A549 (cell line): ENCODE measurements at regions not wholly inside any gene's neighbourhood (a gene's known extent, or its start where the extent isn't known, plus 50 kb on each side); places are given as distances from the start of the nearest gene placed in this dataset.

Experiments used
- ATAC-seq, 2 experiments: fragments of 200-7000 bp in 1 of 2; fragments of >200 bp in 1 of 2; cut with Nextera tagmentation in 1 of 2; cut with Tn5 transposase in 1 of 2; 3 replicates each; pipeline versions ENCODE4 v1.8.0 to v1.9.1; 2018 to 2020; ENCODE audit warnings: mild to moderate bottlenecking in 1 of 2, moderate library complexity in 1 of 2
- CTCF ChIA-PET: fragments of 300-600 bp; sonication (Branson Sonifier 250); formaldehyde crosslinking; extraction: SDS; loops from one replicate; lab custom pipeline; 2021; ENCODE audit warnings: antibody characterized with exemption, inconsistent platforms; lab: Yijun Ruan, JAX
- POLR2A ChIA-PET: fragments of 350-600 bp; formaldehyde crosslinking; extraction: SDS; loops from one replicate; lab custom pipeline; 2021; ENCODE audit warnings: antibody characterized with exemption, inconsistent platforms; lab: Yijun Ruan, JAX
- DNase-seq, 2 experiments: peaks; one replicate each; pipeline versions ENCODE4 v3.0.0 to v3.0.0-alpha.2; 2011 to 2016; ENCODE audit warnings: low read depth in 1 of 2, low spot score in 1 of 2
- FAIRE-seq: peaks from 2 replicates; lab custom pipeline; 2011; peaks lifted over from hg19 to GRCh38; lab: Jason Lieb, UNC
- H3K27ac ChIP-seq, 2 experiments: fragments of >200 bp; sonication (Bioruptor Twin); formaldehyde crosslinking; 3 replicates each; pipeline ENCODE4 v1.5.1; 2016 to 2017
- H3K4me1 ChIP-seq: fragments of >200 bp; sonication (Bioruptor Twin); formaldehyde crosslinking; 3 replicates; pipeline ENCODE4 v1.6.1; 2016
- H3K4me2 ChIP-seq: fragments of >200 bp; sonication (Bioruptor Twin); formaldehyde crosslinking; 3 replicates; pipeline ENCODE4 v1.6.1; 2016
- H3K4me3 ChIP-seq: fragments of >200 bp; sonication (Bioruptor Twin); formaldehyde crosslinking; 3 replicates; pipeline ENCODE4 v1.5.1; 2016
- H3K9me3 ChIP-seq: fragments of >200 bp; sonication (Bioruptor Twin); formaldehyde crosslinking; 3 replicates; pipeline ENCODE4 v1.6.1; 2016
- EP300 ChIP-seq, 2 experiments: fragments of >200 bp; sonication (Bioruptor Twin); formaldehyde crosslinking; IDR thresholded peaks; 2 replicates in 1 of 2; 3 replicates in 1 of 2; pipeline ENCODE4 v1.6.1; 2016 to 2017
- FOSB ChIP-seq: fragments of 250-450 bp; sonication (Bioruptor Pico); IDR thresholded peaks from 2 replicates; pipeline ENCODE4 v1.5.0; 2020; ENCODE audit warnings: mild to moderate bottlenecking, moderate library complexity
- FOSL2 ChIP-seq, 2 experiments: fragments of 450-650 bp in 1 of 2; fragments of >200 bp in 1 of 2; sonication (Bioruptor Twin) in 1 of 2; formaldehyde crosslinking; IDR thresholded peaks; 2 replicates each; pipeline versions ENCODE4 v1.5.0 to v1.6.1; 2016 to 2020; ENCODE audit warnings: mild to moderate bottlenecking in 1 of 2, moderate library complexity in 1 of 2
- GATA3 ChIP-seq: IDR thresholded peaks from 2 replicates; pipeline ENCODE4 v1.6.1; 2012; ENCODE audit warnings: borderline replicate concordance
- HDAC2 ChIP-seq: fragments of 200-600 bp; sonication (generic); IDR thresholded peaks from 2 replicates; pipeline ENCODE4 v1.6.1; 2016
- HOXB13 ChIP-seq: fragments of 250-450 bp; sonication (Bioruptor Pico); IDR thresholded peaks from 2 replicates; pipeline ENCODE4 v1.5.0; 2020; ENCODE audit warnings: low read depth, mild to moderate bottlenecking, moderate library complexity
- JUNB ChIP-seq: fragments of >200 bp; sonication (Bioruptor Twin); formaldehyde crosslinking; IDR thresholded peaks from 2 replicates; pipeline ENCODE4 v1.6.1; 2016
- KDM1A ChIP-seq: fragments of 200-600 bp; sonication (generic); IDR thresholded peaks from 2 replicates; pipeline ENCODE4 v1.6.1; 2016; ENCODE audit warnings: low read depth, mild to moderate bottlenecking
- MAZ ChIP-seq: fragments of 150-350 bp; IDR thresholded peaks from 2 replicates; pipeline ENCODE4 v1.6.1; 2014; ENCODE audit warnings: antibody characterized with exemption, low read depth, low read length, borderline replicate concordance
- MYC ChIP-seq: IDR thresholded peaks from 2 replicates; pipeline ENCODE4 v1.6.1; 2012; ENCODE audit warnings: mild to moderate bottlenecking, inconsistent platforms, low read length, improper control_type of control experiment, borderline replicate concordance
- NPAS2 ChIP-seq: fragments of 250-450 bp; sonication (Bioruptor Pico); IDR thresholded peaks from 2 replicates; pipeline ENCODE4 v1.8.0; 2022; ENCODE audit warnings: mild to moderate bottlenecking, moderate library complexity, borderline replicate concordance
- NR3C1 ChIP-seq: fragments of >200 bp; sonication (Bioruptor Twin); formaldehyde crosslinking; IDR thresholded peaks from 3 replicates; pipeline ENCODE4 v1.6.1; 2017
- POLR2AphosphoS2 ChIP-seq: conservative IDR thresholded peaks from 2 replicates; pipeline ENCODE4 v1.6.1; 2012; ENCODE audit warnings: low read length, improper control_type of control experiment, inconsistent platforms
- RAD21 ChIP-seq, 2 experiments: fragments of >200 bp in 1 of 2; sonication (Bioruptor Twin) in 1 of 2; formaldehyde crosslinking in 1 of 2; IDR thresholded peaks in 1 of 2; conservative IDR thresholded peaks in 1 of 2; 2 replicates in 1 of 2; 3 replicates in 1 of 2; pipeline ENCODE4 v1.6.1; 2012 to 2018; ENCODE audit warnings: inconsistent platforms in 1 of 2
- RARB ChIP-seq: fragments of 250-450 bp; sonication (Bioruptor Pico); IDR thresholded peaks from 2 replicates; pipeline ENCODE4 v1.8.0; 2021; ENCODE audit warnings: mild to moderate bottlenecking, moderate library complexity
- RFX5 ChIP-seq: fragments of 450-650 bp; IDR thresholded peaks from 2 replicates; pipeline ENCODE4 v1.7.1; 2014; ENCODE audit warnings: antibody characterized with exemption, mild to moderate bottlenecking, moderate library complexity
- RNF2 ChIP-seq: fragments of 200-600 bp; sonication (generic); IDR thresholded peaks from 2 replicates; pipeline ENCODE4 v1.6.1; 2016; ENCODE audit warnings: low read depth, mild to moderate bottlenecking, antibody characterized with exemption, moderate library complexity, borderline replicate concordance
- SREBF2 ChIP-seq: fragments of 450-650 bp; IDR thresholded peaks from 2 replicates; pipeline ENCODE4 v1.6.1; 2014; ENCODE audit warnings: mild to moderate bottlenecking, moderate library complexity
- ZC3H11A ChIP-seq: fragments of 450-650 bp; IDR thresholded peaks from 2 replicates; pipeline ENCODE4 v1.6.1; 2014; ENCODE audit warnings: antibody characterized with exemption, mild to moderate bottlenecking
- ZNF302 ChIP-seq: fragments of 250-450 bp; sonication (Bioruptor Pico); IDR thresholded peaks from 2 replicates; pipeline ENCODE4 v1.9.0; 2021; ENCODE audit warnings: inconsistent platforms, mild to moderate bottlenecking, moderate library complexity
- WGBS: methylation state at CpG from one replicate; pipeline ENCODE4 v1.1.6; 2017; ENCODE audit errors: missing lambda C conversion rate; 5-methylcytosine and 5-hydroxymethylcytosine counted together
- TF ChIP-seq, protein P1 (sequence below): IDR thresholded peaks from 2 replicates; pipeline ENCODE4 v1.6.1; 2012; ENCODE audit warnings: low read depth, borderline replicate concordance
- TF ChIP-seq, protein P2 (sequence below): fragments of 250-450 bp; sonication (Bioruptor Pico); IDR thresholded peaks from 2 replicates; pipeline ENCODE4 v1.5.0; 2020; ENCODE audit warnings: low read depth, mild to moderate bottlenecking, moderate library complexity
- TF ChIP-seq, protein P3 (sequence below): fragments of 200-600 bp; sonication (generic); IDR thresholded peaks from 2 replicates; pipeline ENCODE4 v1.6.1; 2016; ENCODE audit warnings: antibody characterized with exemption, mild to moderate bottlenecking, moderate library complexity
- TF ChIP-seq, protein P4 (sequence below): IDR thresholded peaks from 2 replicates; pipeline ENCODE4 v1.6.1; 2012
- TF ChIP-seq, protein P5 (sequence below): fragments of 450-650 bp; IDR thresholded peaks from 2 replicates; pipeline ENCODE4 v1.6.1; 2014; ENCODE audit warnings: antibody characterized with exemption
- TF ChIP-seq, protein P6 (sequence below): fragments of 150-350 bp; IDR thresholded peaks from 2 replicates; pipeline ENCODE4 v1.6.1; 2014; ENCODE audit warnings: low read depth, mild to moderate bottlenecking, low read length

DNA sequence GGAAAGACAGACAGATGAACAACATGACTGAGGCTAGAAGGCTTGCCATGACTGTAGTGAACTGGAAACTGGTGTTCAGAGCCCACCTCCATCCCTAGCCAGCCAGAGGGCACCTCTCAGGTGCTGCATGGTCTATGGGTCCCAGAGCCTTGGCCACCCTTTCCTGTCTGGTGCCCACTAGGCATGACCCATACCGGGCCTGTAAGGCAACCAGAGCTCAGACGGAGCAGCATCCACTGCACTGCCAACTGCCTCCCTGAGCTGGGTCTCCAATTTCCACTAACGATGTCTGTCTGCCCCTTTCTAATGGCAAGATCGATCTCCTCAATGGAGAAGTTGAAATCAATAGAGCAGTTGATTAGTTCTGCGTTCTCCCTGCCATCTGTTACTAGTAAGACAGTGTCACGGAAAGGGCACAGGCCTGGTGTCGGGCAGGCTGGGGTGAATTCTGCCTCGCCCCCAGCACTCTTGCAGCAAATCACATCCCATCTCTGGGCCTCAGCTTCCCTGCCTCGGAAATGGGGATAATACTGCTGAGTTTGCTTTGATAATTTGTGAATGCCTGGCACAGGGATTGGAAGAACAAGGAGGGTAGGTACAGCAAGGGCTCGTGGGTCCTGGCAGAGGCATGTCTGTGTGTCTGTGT lies 172.3 kb upstream of the MVB12B start:
- no peak for ATAC-seq
- POLR2A ChIA-PET = no interaction called here
- H3K9me3 ChIP-seq = no peaks in the 10 kb centered on the region
- H3K4me2 ChIP-seq = no peak overlapping the region
- no peak for DNase-seq
- peaks cover 5% of the 10 kb centered on the region; the same call in 1 of the 3 replicates for H3K4me1 ChIP-seq
- WGBS = 50% methylated on average over 10 of the region's 10 CpGs
- no peak overlapping the region for H3K27ac ChIP-seq
- no peak for FAIRE-seq
- TF ChIP-seq NPAS2 (CRISPR knock-in tag) (no peak), NR3C1 (no peak), KDM1A (no peak), SREBF2 (no peak), RFX5 (no peak), FOSL2 (IDR thresholded peaks at IDR 0.05) (no peak), FOSL2 (CRISPR knock-in tag; IDR thresholded peaks at IDR 0.05) (no peak), EP300 (IDR thresholded peaks at IDR 0.05) (no peak), RNF2 (no peak), ZC3H11A (no peak), FOSB (CRISPR knock-in tag) (no peak), HDAC2 (no peak), HOXB13 (no peak), RAD21 (conservative IDR thresholded peaks at IDR 0.05 in 1 of 2, IDR thresholded peaks at IDR 0.05 in 1 of 2) (no peak), MYC (no peak), MAZ (no peak)
- TF ChIP-seq, protein P1, sequence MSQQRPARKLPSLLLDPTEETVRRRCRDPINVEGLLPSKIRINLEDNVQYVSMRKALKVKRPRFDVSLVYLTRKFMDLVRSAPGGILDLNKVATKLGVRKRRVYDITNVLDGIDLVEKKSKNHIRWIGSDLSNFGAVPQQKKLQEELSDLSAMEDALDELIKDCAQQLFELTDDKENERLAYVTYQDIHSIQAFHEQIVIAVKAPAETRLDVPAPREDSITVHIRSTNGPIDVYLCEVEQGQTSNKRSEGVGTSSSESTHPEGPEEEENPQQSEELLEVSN = no peak
- TF ChIP-seq, protein P2, sequence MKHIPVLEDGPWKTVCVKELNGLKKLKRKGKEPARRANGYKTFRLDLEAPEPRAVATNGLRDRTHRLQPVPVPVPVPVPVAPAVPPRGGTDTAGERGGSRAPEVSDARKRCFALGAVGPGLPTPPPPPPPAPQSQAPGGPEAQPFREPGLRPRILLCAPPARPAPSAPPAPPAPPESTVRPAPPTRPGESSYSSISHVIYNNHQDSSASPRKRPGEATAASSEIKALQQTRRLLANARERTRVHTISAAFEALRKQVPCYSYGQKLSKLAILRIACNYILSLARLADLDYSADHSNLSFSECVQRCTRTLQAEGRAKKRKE (CRISPR knock-in tag) = no peak
- TF ChIP-seq, protein P3, sequence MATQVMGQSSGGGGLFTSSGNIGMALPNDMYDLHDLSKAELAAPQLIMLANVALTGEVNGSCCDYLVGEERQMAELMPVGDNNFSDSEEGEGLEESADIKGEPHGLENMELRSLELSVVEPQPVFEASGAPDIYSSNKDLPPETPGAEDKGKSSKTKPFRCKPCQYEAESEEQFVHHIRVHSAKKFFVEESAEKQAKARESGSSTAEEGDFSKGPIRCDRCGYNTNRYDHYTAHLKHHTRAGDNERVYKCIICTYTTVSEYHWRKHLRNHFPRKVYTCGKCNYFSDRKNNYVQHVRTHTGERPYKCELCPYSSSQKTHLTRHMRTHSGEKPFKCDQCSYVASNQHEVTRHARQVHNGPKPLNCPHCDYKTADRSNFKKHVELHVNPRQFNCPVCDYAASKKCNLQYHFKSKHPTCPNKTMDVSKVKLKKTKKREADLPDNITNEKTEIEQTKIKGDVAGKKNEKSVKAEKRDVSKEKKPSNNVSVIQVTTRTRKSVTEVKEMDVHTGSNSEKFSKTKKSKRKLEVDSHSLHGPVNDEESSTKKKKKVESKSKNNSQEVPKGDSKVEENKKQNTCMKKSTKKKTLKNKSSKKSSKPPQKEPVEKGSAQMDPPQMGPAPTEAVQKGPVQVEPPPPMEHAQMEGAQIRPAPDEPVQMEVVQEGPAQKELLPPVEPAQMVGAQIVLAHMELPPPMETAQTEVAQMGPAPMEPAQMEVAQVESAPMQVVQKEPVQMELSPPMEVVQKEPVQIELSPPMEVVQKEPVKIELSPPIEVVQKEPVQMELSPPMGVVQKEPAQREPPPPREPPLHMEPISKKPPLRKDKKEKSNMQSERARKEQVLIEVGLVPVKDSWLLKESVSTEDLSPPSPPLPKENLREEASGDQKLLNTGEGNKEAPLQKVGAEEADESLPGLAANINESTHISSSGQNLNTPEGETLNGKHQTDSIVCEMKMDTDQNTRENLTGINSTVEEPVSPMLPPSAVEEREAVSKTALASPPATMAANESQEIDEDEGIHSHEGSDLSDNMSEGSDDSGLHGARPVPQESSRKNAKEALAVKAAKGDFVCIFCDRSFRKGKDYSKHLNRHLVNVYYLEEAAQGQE = no peak
- TF ChIP-seq, protein P4, sequence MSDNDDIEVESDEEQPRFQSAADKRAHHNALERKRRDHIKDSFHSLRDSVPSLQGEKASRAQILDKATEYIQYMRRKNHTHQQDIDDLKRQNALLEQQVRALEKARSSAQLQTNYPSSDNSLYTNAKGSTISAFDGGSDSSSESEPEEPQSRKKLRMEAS = no peak
- CTCF ChIA-PET = interaction anchor here (1.1 kb wide), 1 partner anchor 596 kb away, joined by 4 read pairs; no protein-coding TSS in a partner anchor
- no peak overlapping the region for H3K4me3 ChIP-seq

DNA sequence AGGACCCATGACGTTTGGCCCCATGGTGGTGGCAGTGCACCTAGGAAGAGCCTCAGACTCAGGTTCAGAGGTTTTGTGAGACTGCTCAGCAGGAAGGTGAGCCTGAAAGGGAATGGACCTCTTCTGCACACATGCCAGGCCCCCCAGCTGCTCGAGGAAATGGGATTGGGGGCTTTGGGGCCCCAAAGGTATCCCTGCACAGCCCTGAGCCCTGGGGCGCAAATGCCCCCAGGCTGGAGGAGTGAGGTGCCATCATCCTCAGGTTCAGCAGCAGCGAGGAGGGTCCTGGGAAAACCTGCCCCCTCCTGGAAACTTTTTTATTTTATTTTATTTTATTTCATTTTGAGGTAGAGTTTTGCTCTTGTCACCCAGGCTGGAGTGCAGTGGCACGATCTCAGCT lies 171.8 kb upstream of the MVB12B start:
- Histone ChIP-seq H3K27ac (no peak overlapping the region), H3K4me1 (peaks cover 5% of the 10 kb centered on the region; the same call in 1 of the 3 replicates), H3K4me3 (no peak overlapping the region), H3K4me2 (no peak overlapping the region), H3K9me3 (no peaks in the 10 kb centered on the region)
- FAIRE-seq = no peak
- ChIA-PET CTCF (interaction anchor here (1.1 kb wide), 1 partner anchor 596 kb away, joined by 4 read pairs; no protein-coding TSS in a partner anchor), POLR2A (no interaction called here)
- WGBS = 38% methylated on average over 5 of the region's 5 CpGs
- no peak for DNase-seq
- no peak for ATAC-seq
- TF ChIP-seq, protein P5, sequence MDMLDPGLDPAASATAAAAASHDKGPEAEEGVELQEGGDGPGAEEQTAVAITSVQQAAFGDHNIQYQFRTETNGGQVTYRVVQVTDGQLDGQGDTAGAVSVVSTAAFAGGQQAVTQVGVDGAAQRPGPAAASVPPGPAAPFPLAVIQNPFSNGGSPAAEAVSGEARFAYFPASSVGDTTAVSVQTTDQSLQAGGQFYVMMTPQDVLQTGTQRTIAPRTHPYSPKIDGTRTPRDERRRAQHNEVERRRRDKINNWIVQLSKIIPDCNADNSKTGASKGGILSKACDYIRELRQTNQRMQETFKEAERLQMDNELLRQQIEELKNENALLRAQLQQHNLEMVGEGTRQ = no peak
- TF ChIP-seq JUNB = no peak
- TF ChIP-seq POLR2AphosphoS2 = no peak
- TF ChIP-seq, protein P6, sequence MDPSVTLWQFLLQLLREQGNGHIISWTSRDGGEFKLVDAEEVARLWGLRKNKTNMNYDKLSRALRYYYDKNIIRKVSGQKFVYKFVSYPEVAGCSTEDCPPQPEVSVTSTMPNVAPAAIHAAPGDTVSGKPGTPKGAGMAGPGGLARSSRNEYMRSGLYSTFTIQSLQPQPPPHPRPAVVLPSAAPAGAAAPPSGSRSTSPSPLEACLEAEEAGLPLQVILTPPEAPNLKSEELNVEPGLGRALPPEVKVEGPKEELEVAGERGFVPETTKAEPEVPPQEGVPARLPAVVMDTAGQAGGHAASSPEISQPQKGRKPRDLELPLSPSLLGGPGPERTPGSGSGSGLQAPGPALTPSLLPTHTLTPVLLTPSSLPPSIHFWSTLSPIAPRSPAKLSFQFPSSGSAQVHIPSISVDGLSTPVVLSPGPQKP = no peak
- no peak for TF ChIP-seq EP300 (IDR thresholded peaks at IDR 0.05)
- TF ChIP-seq, protein P3 = no peak
- no peak for TF ChIP-seq GATA3
- TF ChIP-seq RARB = no peak
- TF ChIP-seq RAD21 (conservative IDR thresholded peaks at IDR 0.05 in 1 of 2, IDR thresholded peaks at IDR 0.05 in 1 of 2) = no peak
- TF ChIP-seq ZNF302 = no peak
